Caco-2 (cell line): ENCODE measurements at regions not wholly inside any gene's neighbourhood (a gene's known extent, or its start where the extent isn't known, plus 50 kb on each side); places are given as distances from the start of the nearest gene placed in this dataset.

Experiments used
- BruUV-seq: library from RNA; stranded (reverse); fragments of 400-500 nt; replicated peaks from 2 replicates; lab custom pipeline; 2021; lab: Mats Ljungman, UMichigan
- CTCF ChIA-PET: fragments of 300-600 bp; sonication (Branson Sonifier 250); formaldehyde crosslinking; loops from one replicate; lab custom pipeline; 2022; ENCODE audit warnings: antibody characterized with exemption; lab: Charles Lee
- POLR2A ChIA-PET: fragments of 300-600 bp; sonication (Branson Sonifier 250); formaldehyde crosslinking; loops from one replicate; lab custom pipeline; 2022; ENCODE audit warnings: antibody characterized with exemption; lab: Charles Lee
- DNase-seq, 2 experiments: peaks; one replicate each; pipeline versions ENCODE4 v3.0.0 to v3.0.0-alpha.2; 2020 to 2022
- H3K27me3 ChIP-seq: replicated peaks from 2 replicates; pipeline ENCODE4 v1.6.0; 2011; ENCODE audit warnings: low read length; ENCODE audit not compliant: control insufficient read depth, insufficient read depth
- H3K36me3 ChIP-seq: 2 replicates; pipeline ENCODE4 v1.5.1; 2011; ENCODE audit warnings: low read length; ENCODE audit not compliant: control insufficient read depth, insufficient read depth
- H3K4me1 ChIP-seq: fragments of 250-450 bp; sonication (Bioruptor Pico); 2 replicates; pipeline ENCODE4 v1.5.1; 2020; ENCODE audit warnings: mild to moderate bottlenecking
- H3K4me3 ChIP-seq: 2 replicates; pipeline ENCODE4 v1.5.1; 2011; ENCODE audit warnings: low read depth, mild to moderate bottlenecking, control low read depth, low read length
- H3K9me3 ChIP-seq: fragments of 250-450 bp; sonication (Bioruptor Pico); 2 replicates; pipeline ENCODE4 v1.5.1; 2020; ENCODE audit warnings: mild to moderate bottlenecking, moderate library complexity
- H3K27ac Mint-ChIP-seq: one replicate; pipeline ENCODE4 v1.8.0; 2022; ENCODE audit warnings: mixed read lengths; ENCODE audit not compliant: unreplicated experiment
- H3K27me3 Mint-ChIP-seq: one replicate; pipeline ENCODE4 v1.8.0; 2022; ENCODE audit warnings: mixed read lengths; ENCODE audit not compliant: insufficient read depth, unreplicated experiment
- H3K36me3 Mint-ChIP-seq: one replicate; pipeline ENCODE4 v1.8.0; 2022; ENCODE audit warnings: mild to moderate bottlenecking, mixed read lengths; ENCODE audit not compliant: insufficient read depth, unreplicated experiment
- H3K4me1 Mint-ChIP-seq: one replicate; pipeline ENCODE4 v1.8.0; 2022; ENCODE audit warnings: low read depth, mixed read lengths; ENCODE audit not compliant: unreplicated experiment
- H3K4me3 Mint-ChIP-seq: one replicate; pipeline ENCODE4 v1.8.0; 2022; ENCODE audit warnings: mild to moderate bottlenecking, moderate library complexity, mixed read lengths; ENCODE audit not compliant: unreplicated experiment
- H3K9me3 Mint-ChIP-seq: one replicate; pipeline ENCODE4 v1.8.0; 2022; ENCODE audit warnings: mixed read lengths; ENCODE audit not compliant: unreplicated experiment
- CTCF ChIP-seq, 2 experiments: fragments of 200-600 bp in 1 of 2; IDR thresholded peaks; 1 replicate in 1 of 2; 2 replicates in 1 of 2; pipeline versions ENCODE4 v1.5.1 to v1.8.0; 2011 to 2022; ENCODE audit warnings: antibody characterized with exemption in 1 of 2, control low read depth in 1 of 2, inconsistent platforms in 1 of 2, low read depth in 1 of 2, low read length in 1 of 2, mild to moderate bottlenecking in 1 of 2, moderate library complexity in 1 of 2; ENCODE audit not compliant: insufficient read depth in 1 of 2, severe bottlenecking in 1 of 2, unreplicated experiment in 1 of 2
- intact Hi-C: fragments of 100-400 bp; cut with micrococcal nuclease; formaldehyde crosslinking; loops from one replicate; pipeline ENCODE4 v1.10.0; 2022; ENCODE audit not compliant: unreplicated experiment

GRCh38 chr13:50453188-50453587, 390.3 kb downstream of the DLEU7 start:
- H3K4me3 ChIP-seq = no peak overlapping the region
- intact Hi-C loops = no loop called here
- H3K27me3 Mint-ChIP-seq = no peaks in the 10 kb centered on the region
- no TSS peak for BruUV-seq
- peaks cover 5% of the 10 kb centered on the region for H3K36me3 Mint-ChIP-seq
- no peak overlapping the region for H3K4me3 Mint-ChIP-seq
- peaks cover 18% of the 10 kb centered on the region for H3K4me1 ChIP-seq
- no peaks in the 10 kb centered on the region for H3K9me3 ChIP-seq
- CTCF ChIA-PET = no interaction called here
- H3K27me3 ChIP-seq = no peaks in the 10 kb centered on the region
- TF ChIP-seq CTCF (IDR thresholded peaks at IDR 0.05; ENCODE audit: insufficient read depth in 1 of 2, low read depth in 1 of 2, low read length in 1 of 2, severe bottlenecking in 1 of 2, unreplicated experiment in 1 of 2) = no peak
- H3K36me3 ChIP-seq = no peaks in the 10 kb centered on the region
- peaks cover 25% of the 10 kb centered on the region for H3K4me1 Mint-ChIP-seq
- no peaks in the 10 kb centered on the region for H3K9me3 Mint-ChIP-seq
- no peak overlapping the region for H3K27ac Mint-ChIP-seq
- DNase-seq = no peak
- POLR2A ChIA-PET = no interaction called here

GRCh38 chr13:50456111-50456510, 387.4 kb downstream of the DLEU7 start:
- H3K9me3 ChIP-seq = no peaks in the 10 kb centered on the region
- H3K4me3 Mint-ChIP-seq = no peak overlapping the region
- no peak for DNase-seq
- no peaks in the 10 kb centered on the region for H3K9me3 Mint-ChIP-seq
- H3K27me3 Mint-ChIP-seq = no peaks in the 10 kb centered on the region
- ChIA-PET POLR2A (no interaction called here), CTCF (interaction anchor here (0.7 kb wide), 1 partner anchor 45 kb away, joined by 3 read pairs; no protein-coding TSS in a partner anchor)
- intact Hi-C loops = no loop called here
- no peaks in the 10 kb centered on the region for H3K27me3 ChIP-seq
- H3K4me3 ChIP-seq = no peak overlapping the region
- BruUV-seq = no TSS peak
- peaks cover 18% of the 10 kb centered on the region for H3K4me1 ChIP-seq
- TF ChIP-seq CTCF (IDR thresholded peaks at IDR 0.05; ENCODE audit: insufficient read depth in 1 of 2, low read depth in 1 of 2, low read length in 1 of 2, severe bottlenecking in 1 of 2, unreplicated experiment in 1 of 2) = no peak
- H3K36me3 ChIP-seq = no peaks in the 10 kb centered on the region
- H3K36me3 Mint-ChIP-seq = peaks cover 5% of the 10 kb centered on the region
- H3K27ac Mint-ChIP-seq = no peak overlapping the region
- H3K4me1 Mint-ChIP-seq = peaks cover 25% of the 10 kb centered on the region

- no TSS peak for BruUV-seq
- H3K4me3 Mint-ChIP-seq = no peak overlapping the region
- Histone ChIP-seq H3K27me3 (no peaks in the 10 kb centered on the region), H3K9me3 (no peaks in the 10 kb centered on the region; the same call in 1 of the 2 replicates), H3K36me3 (no peaks in the 10 kb centered on the region), H3K4me1 (peaks cover 12% of the 10 kb centered on the region), H3K4me3 (no peak overlapping the region)
- peaks cover 19% of the 10 kb centered on the region for H3K4me1 Mint-ChIP-seq
- ChIA-PET POLR2A (no interaction called here), CTCF (no interaction called here)
- no peak for DNase-seq
- H3K27me3 Mint-ChIP-seq = no peaks in the 10 kb centered on the region
- no peak overlapping the region for H3K27ac Mint-ChIP-seq
- no peaks in the 10 kb centered on the region for H3K9me3 Mint-ChIP-seq
- H3K36me3 Mint-ChIP-seq = peaks cover 3% of the 10 kb centered on the region
- TF ChIP-seq CTCF (IDR thresholded peaks at IDR 0.05; ENCODE audit: insufficient read depth in 1 of 2, low read depth in 1 of 2, low read length in 1 of 2, severe bottlenecking in 1 of 2, unreplicated experiment in 1 of 2) = no peak
- intact Hi-C loops = no loop called here
These were observed 385.8 kb downstream of the DLEU7 start for GRCh38 chr13:50457415-50458393.
